ENCODE measurements at regions not wholly inside any gene's neighbourhood (a gene's known extent, or its start where the extent isn't known, plus 50 kb on each side); places are given as distances from the start of the nearest gene placed in this dataset.

DNA sequence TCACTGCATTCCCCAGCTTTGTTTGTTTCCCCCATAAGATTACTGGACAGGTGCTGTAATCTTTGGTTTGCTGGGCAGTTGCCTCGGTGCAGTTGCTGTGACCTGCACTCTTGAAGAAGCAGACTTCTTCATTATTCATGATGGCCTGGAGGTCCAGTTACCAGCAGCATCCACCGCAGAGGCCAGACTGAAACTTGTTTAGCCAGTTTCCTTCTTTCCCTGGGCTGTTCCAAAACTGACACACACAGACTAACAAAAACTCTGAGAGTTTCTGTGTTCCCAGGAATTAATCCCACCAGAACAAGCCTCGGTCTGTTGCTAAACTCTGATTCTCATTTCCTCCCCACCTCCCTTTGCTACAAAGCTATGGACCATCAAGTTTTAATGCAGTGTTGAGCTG is 144.1 kb downstream of the QRSL1 start:
- peak overlapping the region; percentile 77 to 85 (median 79) for H3K27ac ChIP-seq
- ATAC-seq (peak; percentile 63), DNase-seq (peak in 3 of 4 donors; percentile 67 to 71 (median 67))
- TF ChIP-seq, protein P1, sequence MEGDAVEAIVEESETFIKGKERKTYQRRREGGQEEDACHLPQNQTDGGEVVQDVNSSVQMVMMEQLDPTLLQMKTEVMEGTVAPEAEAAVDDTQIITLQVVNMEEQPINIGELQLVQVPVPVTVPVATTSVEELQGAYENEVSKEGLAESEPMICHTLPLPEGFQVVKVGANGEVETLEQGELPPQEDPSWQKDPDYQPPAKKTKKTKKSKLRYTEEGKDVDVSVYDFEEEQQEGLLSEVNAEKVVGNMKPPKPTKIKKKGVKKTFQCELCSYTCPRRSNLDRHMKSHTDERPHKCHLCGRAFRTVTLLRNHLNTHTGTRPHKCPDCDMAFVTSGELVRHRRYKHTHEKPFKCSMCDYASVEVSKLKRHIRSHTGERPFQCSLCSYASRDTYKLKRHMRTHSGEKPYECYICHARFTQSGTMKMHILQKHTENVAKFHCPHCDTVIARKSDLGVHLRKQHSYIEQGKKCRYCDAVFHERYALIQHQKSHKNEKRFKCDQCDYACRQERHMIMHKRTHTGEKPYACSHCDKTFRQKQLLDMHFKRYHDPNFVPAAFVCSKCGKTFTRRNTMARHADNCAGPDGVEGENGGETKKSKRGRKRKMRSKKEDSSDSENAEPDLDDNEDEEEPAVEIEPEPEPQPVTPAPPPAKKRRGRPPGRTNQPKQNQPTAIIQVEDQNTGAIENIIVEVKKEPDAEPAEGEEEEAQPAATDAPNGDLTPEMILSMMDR (IDR thresholded peaks at IDR 0.05), result no peak
- TF ChIP-seq POLR2A (IDR thresholded peaks at IDR 0.05), result peak in 1 of 3 donors; percentile 26
- no peaks in the 10 kb centered on the region for H3K9me3 ChIP-seq
- no peak overlapping the region for H3K4me3 ChIP-seq
- intact Hi-C loops (cut with DNase I), result no loop called here
- no peaks in the 10 kb centered on the region for H3K27me3 ChIP-seq
- no peaks in the 10 kb centered on the region for H3K36me3 ChIP-seq (replicated peaks in 1 of 2; ENCODE audit: insufficient read depth in 1 of 2, low read depth in 2 of 2)
- WGBS, 2 donors, result 0 to 11% methylated on average over 3 of the region's 3 CpGs
- H3K4me1 ChIP-seq, result peaks cover 93% of the 10 kb centered on the region

DNA sequence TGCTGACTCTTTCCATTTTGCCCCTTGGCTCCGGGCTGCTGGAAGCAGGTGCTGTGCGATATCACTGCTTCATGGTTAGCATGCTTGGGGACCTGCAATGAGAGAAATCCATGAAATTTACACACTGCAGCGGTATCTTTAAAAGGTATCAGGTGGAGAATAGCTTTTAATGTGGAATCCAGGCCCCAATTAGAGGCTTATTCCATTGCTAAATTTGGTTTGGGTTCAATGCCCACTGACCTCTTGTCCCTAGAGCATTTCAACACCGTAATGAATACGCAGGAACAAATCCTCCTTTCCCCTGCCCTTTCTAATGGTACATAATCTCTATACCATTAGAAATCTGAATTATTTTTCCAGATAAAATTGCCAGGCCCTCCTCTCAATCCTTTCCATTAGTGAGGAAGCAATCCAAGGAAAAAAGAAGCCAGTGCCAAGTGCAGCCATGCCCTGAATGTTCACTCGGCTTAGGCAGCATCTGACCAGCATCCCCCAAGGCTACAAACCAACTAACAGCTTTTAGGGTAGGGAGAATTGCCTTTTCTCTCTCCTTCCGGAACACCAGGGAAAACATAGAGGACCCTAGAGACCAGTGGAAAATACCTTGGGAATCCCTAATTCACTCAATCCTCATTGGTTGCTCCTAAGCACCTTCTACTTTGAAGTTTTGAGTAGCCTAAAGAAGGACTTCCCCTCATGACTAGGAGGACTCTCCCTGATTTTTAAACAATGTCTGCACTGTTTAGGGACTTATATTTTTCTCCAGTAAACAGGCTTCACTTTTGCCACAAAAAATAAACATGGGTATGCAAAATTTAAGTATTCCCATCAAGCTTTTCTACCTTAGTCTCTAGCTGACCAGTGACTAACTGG is 143.1 kb downstream of the QRSL1 start:
- 51 to 70% methylated on average over 7 of the region's 7 CpGs for WGBS, 2 donors
- H3K4me3 ChIP-seq, result no peak overlapping the region
- intact Hi-C loops (cut with DNase I), result no loop called here
- TF ChIP-seq, protein P1 (IDR thresholded peaks at IDR 0.05), result no peak
- TF ChIP-seq POLR2A (IDR thresholded peaks at IDR 0.05), result no peak
- H3K27me3 ChIP-seq, result no peaks in the 10 kb centered on the region
- H3K9me3 ChIP-seq, result no peaks in the 10 kb centered on the region
- no peak for ATAC-seq
- peaks cover 93% of the 10 kb centered on the region for H3K4me1 ChIP-seq
- H3K36me3 ChIP-seq (replicated peaks in 1 of 2; ENCODE audit: insufficient read depth in 1 of 2, low read depth in 2 of 2), result no peaks in the 10 kb centered on the region
- no peak for DNase-seq
- peak overlapping the region; percentile 76 to 80 (median 78) for H3K27ac ChIP-seq

DNA sequence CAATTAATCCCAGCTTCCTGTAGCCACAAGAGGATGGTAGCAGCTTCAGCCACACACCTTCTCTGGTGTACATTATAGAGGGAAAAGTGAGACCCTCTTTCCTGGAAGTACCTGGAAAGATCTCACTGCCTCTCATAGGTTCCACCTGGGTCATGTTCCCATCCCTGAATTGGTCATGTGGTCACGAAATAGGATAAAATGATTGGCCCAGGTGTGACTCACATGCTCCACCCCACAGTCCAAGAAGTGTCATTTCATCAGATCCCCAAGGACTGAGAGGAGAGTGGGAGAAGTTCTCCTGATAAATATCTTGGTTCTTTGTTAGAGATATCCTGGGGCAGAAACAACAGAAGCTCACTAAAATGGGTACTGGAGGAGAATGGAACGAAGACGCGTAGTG is 142.4 kb downstream of the QRSL1 start:
- H3K27me3 ChIP-seq, result no peaks in the 10 kb centered on the region

DNA sequence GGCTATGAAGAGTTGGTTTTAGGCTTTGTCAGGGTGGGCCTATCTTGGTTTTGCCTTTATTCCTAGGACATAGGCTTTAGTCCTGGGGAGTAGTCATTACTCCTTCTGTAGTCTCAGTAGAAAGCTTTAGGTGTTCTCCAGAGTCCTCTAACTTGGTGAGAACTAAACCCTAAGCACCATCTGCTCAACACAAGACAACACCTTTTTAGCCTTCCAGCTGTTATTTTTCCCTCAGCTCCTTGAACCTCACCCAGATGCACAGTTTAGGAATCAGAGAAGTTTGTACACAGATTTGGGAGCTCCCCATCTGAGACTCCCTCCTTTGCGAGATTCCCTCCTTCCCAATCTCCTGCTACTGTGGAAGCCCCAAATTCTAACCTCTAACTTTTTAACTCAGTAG is 141.3 kb downstream of the QRSL1 start:
- TF ChIP-seq, protein P1 (IDR thresholded peaks at IDR 0.05), result no peak
- peak in 1 of 3 donors; percentile 31 for TF ChIP-seq POLR2A (IDR thresholded peaks at IDR 0.05)
- peaks cover 94% of the 10 kb centered on the region for H3K4me1 ChIP-seq
- DNase-seq (peak in 3 of 4 donors; percentile 45 to 62 (median 54)), ATAC-seq (peak; percentile 43)
- no peaks in the 10 kb centered on the region for H3K9me3 ChIP-seq
- intact Hi-C loops (cut with DNase I), result no loop called here
- peak overlapping the region; percentile 76 to 80 (median 78) for H3K27ac ChIP-seq
- no peaks in the 10 kb centered on the region for H3K27me3 ChIP-seq
- H3K36me3 ChIP-seq (replicated peaks in 1 of 2; ENCODE audit: insufficient read depth in 1 of 2, low read depth in 2 of 2), result no peaks in the 10 kb centered on the region
- no peak overlapping the region for H3K4me3 ChIP-seq
- 50 to 55% methylated on average over 1 of the region's 1 CpG for WGBS, 2 donors

More for the DNA sequence above, 142.4 kb downstream of the QRSL1 start:
- no peak for TF ChIP-seq POLR2A (IDR thresholded peaks at IDR 0.05)
- TF ChIP-seq, protein P1 (IDR thresholded peaks at IDR 0.05), result no peak
- Histone ChIP-seq H3K36me3 (replicated peaks in 1 of 2; ENCODE audit: insufficient read depth in 1 of 2, low read depth in 2 of 2) (no peaks in the 10 kb centered on the region), H3K27ac (peak overlapping the region; percentile 76 to 80 (median 78)), H3K4me1 (peaks cover 93% of the 10 kb centered on the region), H3K9me3 (no peaks in the 10 kb centered on the region), H3K4me3 (no peak overlapping the region)
- intact Hi-C loops (cut with DNase I), result no loop called here
- ATAC-seq (no peak), DNase-seq (no peak)
- 86 to 94% methylated on average over 4 of the region's 4 CpGs for WGBS, 2 donors
